GM21717 (cell line): ENCODE measurements at regions not wholly inside any gene's neighbourhood (a gene's known extent, or its start where the extent isn't known, plus 50 kb on each side); places are given as distances from the start of the nearest gene placed in this dataset.

Source experiments
- ATAC-seq: cut with Tn5 transposase; IDR thresholded peaks from one replicate; pipeline ENCODE4 v1.9.1; 2021; ENCODE audit warnings: mild to moderate bottlenecking, moderate library complexity; ENCODE audit not compliant: unreplicated experiment

GRCh38 chr7:118075936-118076335, 108.0 kb upstream of the LSM8 start:
- no peak for ATAC-seq

- no peak for ATAC-seq
Observed at GRCh38 chr7:118076564-118076963, 107.4 kb upstream of the LSM8 start.

GRCh38 chr7:118078015-118078414, 105.9 kb upstream of the LSM8 start:
- ATAC-seq = no peak

- ATAC-seq = no peak
Observed at GRCh38 chr7:118079369-118079768, 104.6 kb upstream of the LSM8 start.

GRCh38 chr7:118080947-118081346, 103.0 kb upstream of the LSM8 start:
- ATAC-seq = peak; percentile 98

- no peak for ATAC-seq
Observed at GRCh38 chr7:118082506-118082905, 101.5 kb upstream of the LSM8 start.

GRCh38 chr7:118085000-118085399, 99.0 kb upstream of the LSM8 start:
- no peak for ATAC-seq

- ATAC-seq = no peak
Observed at GRCh38 chr7:118087126-118087525, 96.8 kb upstream of the LSM8 start.

- ATAC-seq = no peak
Observed at GRCh38 chr7:118094044-118094443, 89.9 kb upstream of the LSM8 start.

- ATAC-seq = no peak
Observed at GRCh38 chr7:118104812-118105441, 79.0 kb upstream of the LSM8 start.

- ATAC-seq = no peak
Observed at GRCh38 chr7:118109607-118110006, 74.4 kb upstream of the LSM8 start.

GRCh38 chr7:118110178-118110925, 73.6 kb upstream of the LSM8 start:
- ATAC-seq = no peak

GRCh38 chr7:118111347-118111746, 72.6 kb upstream of the LSM8 start:
- no peak for ATAC-seq

- ATAC-seq = no peak
Observed at GRCh38 chr7:118114175-118114574, 69.8 kb upstream of the LSM8 start.

GRCh38 chr7:118129041-118129795, 54.7 kb upstream of the LSM8 start:
- no peak for ATAC-seq

GRCh38 chr7:118132764-118133163, 51.2 kb upstream of the LSM8 start:
- no peak for ATAC-seq
